ENCODE measurements at regions not wholly inside any gene's neighbourhood (a gene's known extent, or its start where the extent isn't known, plus 50 kb on each side); places are given as distances from the start of the nearest gene placed in this dataset.
"Not testable (repeated sequence)": the region's sequence is repeated elsewhere in the genome, so short reads cannot be mapped to it uniquely, and the experiment has no call there.

GRCh38 chr13:52298079-52298661, 107.8 kb downstream of the THSD1 start:
- TF ChIP-seq NBN (IDR thresholded peaks at IDR 0.05); POLR2A (IDR thresholded peaks at IDR 0.05; ENCODE audit: low read depth, low read length); CTCF (IDR thresholded peaks at IDR 0.05 in 2 of 3, conservative IDR thresholded peaks at IDR 0.05 in 1 of 3; ENCODE audit: control insufficient read depth in 2 of 3, extremely low read depth in 1 of 3, insufficient read depth in 1 of 3, low read depth in 3 of 3, low read length in 3 of 3); RUNX3 (IDR thresholded peaks at IDR 0.05; ENCODE audit: low read length); CHD2 (IDR thresholded peaks at IDR 0.05; ENCODE audit: borderline replicate concordance, low read depth, low read length); ZBTB33 (IDR thresholded peaks at IDR 0.05); KAT2A (conservative IDR thresholded peaks at IDR 0.05; ENCODE audit: control insufficient read depth, low read depth, low read length); NFXL1 (IDR thresholded peaks at IDR 0.05; ENCODE audit: borderline replicate concordance); CEBPB (IDR thresholded peaks at IDR 0.05; ENCODE audit: borderline replicate concordance in 1 of 2, low read depth in 2 of 2, low read length in 2 of 2): not testable (repeated sequence)
